HCT116 (cell line): ENCODE measurements at regions not wholly inside any gene's neighbourhood (a gene's known extent, or its start where the extent isn't known, plus 50 kb on each side); places are given as distances from the start of the nearest gene placed in this dataset.
"Not testable (repeated sequence)": the region's sequence is repeated elsewhere in the genome, so short reads cannot be mapped to it uniquely, and the experiment has no call there.

Source experiments
- ATAC-seq: fragments of 200-7000 bp; cut with Tn5 transposase; 2 replicates; pipeline ENCODE4 v1.9.1; 2020; ENCODE audit warnings: mild to moderate bottlenecking, moderate library complexity
- BruUV-seq: library from RNA; stranded (reverse); fragments of 400-500 nt; replicated peaks from 2 replicates; lab custom pipeline; 2021; lab: Mats Ljungman, UMichigan
- CTCF ChIA-PET: fragments of 300-600 bp; sonication (Branson Sonifier 250); formaldehyde crosslinking; loops from one replicate; lab custom pipeline; 2021; ENCODE audit warnings: antibody characterized with exemption; lab: Charles Lee
- POLR2A ChIA-PET: fragments of 300-600, 350-600 bp; sonication (Branson Sonifier 250); formaldehyde crosslinking; loops from one replicate; lab custom pipeline; 2021; ENCODE audit warnings: antibody characterized with exemption; lab: Charles Lee
- RAD21 ChIA-PET, 2 experiments: fragments of 300-600 bp; sonication (Branson Sonifier 250); formaldehyde crosslinking; loops; one replicate each; lab custom pipeline; 2023; ENCODE audit warnings: low total read pairs in 2 of 2; ENCODE audit not compliant: uncharacterized antibody in 2 of 2, unreplicated experiment in 2 of 2, low non-redundant PET in 1 of 2; lab: Charles Lee
- DNase-seq: peaks from one replicate; pipeline ENCODE4 v3.0.0-alpha.2; 2010; ENCODE audit warnings: low read depth, low spot score
- H2AFZ ChIP-seq: fragments of 200-600 bp; shearing (Covaris generic), sonication (generic); 2 replicates; pipeline ENCODE4 v1.6.1; 2017; ENCODE audit warnings: low read depth, mixed run types, mixed read lengths, antibody characterized with exemption, low read length; ENCODE audit not compliant: poor library complexity, severe bottlenecking
- H3K27ac ChIP-seq: 2 replicates; pipeline ENCODE4 v1.5.1; 2012; ENCODE audit warnings: low read depth, low read length
- H3K27me3 ChIP-seq: fragments of 200-600 bp; sonication (generic); 2 replicates; pipeline ENCODE4 v1.6.1; 2016; ENCODE audit warnings: mixed run types, low read length, mixed read lengths; ENCODE audit not compliant: insufficient read depth
- H3K36me3 ChIP-seq, 2 experiments: fragments of 200-500 bp in 1 of 2; fragments of 200-600 bp in 1 of 2; sonication (Bioruptor generic) in 1 of 2; sonication (generic) in 1 of 2; 2 replicates each; pipeline versions ENCODE4 v1.5.1 to v1.6.1; 2014 to 2016; ENCODE audit warnings: low read length in 2 of 2, inconsistent platforms in 1 of 2, mixed read lengths in 1 of 2, mixed run types in 1 of 2; ENCODE audit not compliant: insufficient read depth in 2 of 2, control insufficient read depth in 1 of 2
- H3K4me1 ChIP-seq, 2 experiments: fragments of 200-600 bp in 1 of 2; sonication (generic) in 1 of 2; 2 replicates each; pipeline versions ENCODE4 v1.5.1 to v1.6.1; 2012 to 2017; ENCODE audit warnings: low read length in 2 of 2, inconsistent platforms in 1 of 2, mild to moderate bottlenecking in 1 of 2, mixed read lengths in 1 of 2, mixed run types in 1 of 2, moderate library complexity in 1 of 2; ENCODE audit not compliant: insufficient read depth in 2 of 2, control insufficient read depth in 1 of 2
- H3K4me2 ChIP-seq: fragments of 200-600 bp; sonication (generic); 2 replicates; pipeline ENCODE4 v1.6.1; 2017; ENCODE audit warnings: mixed run types, low read length, mixed read lengths
- H3K4me3 ChIP-seq, 2 experiments: fragments of 200-600 bp in 1 of 2; sonication (generic) in 1 of 2; replicated peaks in 1 of 2; 2 replicates each; pipeline ENCODE4 v1.5.1; 2011 to 2016; ENCODE audit warnings: low read length in 2 of 2, control low read depth in 1 of 2, low read depth in 1 of 2, mild to moderate bottlenecking in 1 of 2, mixed read lengths in 1 of 2, mixed run types in 1 of 2
- H3K79me2 ChIP-seq: fragments of 200-600 bp; sonication (generic); 2 replicates; pipeline ENCODE4 v1.6.1; 2017; ENCODE audit warnings: mild to moderate bottlenecking, mixed run types, low read length, moderate library complexity, mixed read lengths; ENCODE audit not compliant: insufficient read depth
- H3K9ac ChIP-seq: fragments of 200-600 bp; sonication (generic); 2 replicates; pipeline ENCODE4 v1.6.1; 2016; ENCODE audit warnings: low read length, mixed read lengths
- H3K9me2 ChIP-seq: fragments of 200-600 bp; sonication (generic), shearing (Covaris generic); 2 replicates; pipeline ENCODE4 v1.6.1; 2017; ENCODE audit warnings: mixed run types, mild to moderate bottlenecking, moderate library complexity; ENCODE audit not compliant: insufficient read depth
- H3K9me3 ChIP-seq, 2 experiments: fragments of 200-500 bp in 1 of 2; fragments of 200-600 bp in 1 of 2; sonication (Bioruptor generic) in 1 of 2; sonication (generic) in 1 of 2; 2 replicates each; pipeline ENCODE4 v1.6.1; 2014 to 2017; ENCODE audit warnings: low read length in 2 of 2, mixed read lengths in 2 of 2, inconsistent platforms in 1 of 2, low read depth in 1 of 2, mild to moderate bottlenecking in 1 of 2, mixed run types in 1 of 2, moderate library complexity in 1 of 2; ENCODE audit not compliant: control insufficient read depth in 1 of 2, insufficient read depth in 1 of 2
- H4K20me1 ChIP-seq: fragments of 200-600 bp; sonication (generic), shearing (Covaris generic); 2 replicates; pipeline ENCODE4 v1.6.1; 2017; ENCODE audit warnings: mixed run types, mild to moderate bottlenecking, moderate library complexity; ENCODE audit not compliant: insufficient read depth
- CEBPB ChIP-seq: IDR thresholded peaks from 2 replicates; pipeline ENCODE4 v1.6.1; 2012; ENCODE audit warnings: low read depth
- EGR1 ChIP-seq: IDR thresholded peaks from 2 replicates; pipeline ENCODE4 v1.6.1; 2012; ENCODE audit warnings: low read depth
- ELF1 ChIP-seq: IDR thresholded peaks from 2 replicates; pipeline ENCODE4 v1.6.1; 2012; ENCODE audit warnings: low read depth, borderline replicate concordance
- POLR2A ChIP-seq: IDR thresholded peaks from 2 replicates; pipeline ENCODE4 v1.7.0; 2011; ENCODE audit warnings: borderline replicate concordance; ENCODE audit not compliant: insufficient read depth, insufficient read length; ENCODE audit errors: extremely low read depth
- POLR2AphosphoS5 ChIP-seq: IDR thresholded peaks from 2 replicates; pipeline ENCODE4 v1.6.1; 2011; ENCODE audit warnings: mild to moderate bottlenecking, low read depth, low read length, moderate library complexity
- SIN3A ChIP-seq: IDR thresholded peaks from 2 replicates; pipeline ENCODE4 v1.6.1; 2012; ENCODE audit warnings: low read depth
- SP1 ChIP-seq: IDR thresholded peaks from 2 replicates; pipeline ENCODE4 v1.6.1; 2012; ENCODE audit warnings: low read depth
- ZFX ChIP-seq: fragments of 450-650 bp; IDR thresholded peaks from 2 replicates; pipeline ENCODE4 v1.6.1; 2017
- ZNF274 ChIP-seq: fragments of 200-500 bp; sonication (Bioruptor generic); IDR thresholded peaks from 2 replicates; pipeline ENCODE4 v1.6.1; 2014; ENCODE audit warnings: mild to moderate bottlenecking, low read depth, low read length, inconsistent platforms
- intact Hi-C: fragments of 100-400 bp; cut with micrococcal nuclease; formaldehyde crosslinking; loops from 2 replicates; pipeline ENCODE4 v1.10.0; 2022
- TF ChIP-seq, protein P1 (sequence below), 3 experiments: fragments of 200-600 bp in 1 of 3; sonication (generic) in 1 of 3; IDR thresholded peaks in 2 of 3; conservative IDR thresholded peaks in 1 of 3; 2 replicates each; pipeline ENCODE4 v1.5.1; 2012 to 2017; ENCODE audit warnings: low read depth in 2 of 3, low read length in 2 of 3, antibody characterized with exemption in 1 of 3, borderline replicate concordance in 1 of 3, control low read depth in 1 of 3, mild to moderate bottlenecking in 1 of 3, mixed read lengths in 1 of 3, mixed run types in 1 of 3, moderate library complexity in 1 of 3; ENCODE audit not compliant: insufficient read depth in 1 of 3

DNA sequence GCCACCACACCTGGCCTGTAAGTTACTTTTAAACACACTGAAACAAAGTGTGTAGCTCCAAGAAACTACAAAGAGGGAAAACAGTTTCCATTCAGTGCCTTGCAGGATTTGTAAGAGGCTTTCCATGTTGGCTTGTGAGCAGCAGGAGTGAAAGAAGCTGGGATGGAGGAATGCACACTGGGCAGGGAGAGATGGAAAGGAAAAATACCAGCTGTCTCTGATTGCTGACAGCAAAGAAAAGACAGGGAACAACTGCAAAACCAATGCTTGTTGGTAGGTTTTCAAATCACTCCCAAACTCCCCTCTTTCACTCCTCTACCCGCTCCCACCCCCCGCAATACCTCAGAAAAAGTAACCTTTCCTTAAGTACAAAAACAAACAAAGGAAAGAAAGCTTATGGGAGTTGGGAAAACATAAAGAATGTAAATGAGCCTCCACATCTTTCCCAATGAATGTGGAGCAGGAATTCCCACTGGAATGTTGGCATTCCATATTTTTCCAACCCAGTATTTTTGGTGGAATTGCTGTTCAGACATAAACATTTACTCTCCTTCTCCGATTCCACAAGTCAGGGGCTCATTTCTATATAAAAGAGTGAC lies 166.1 kb downstream of the THBS2 start (continued):
- TF ChIP-seq POLR2AphosphoS5 (no peak), SP1 (no peak), ZFX (no peak), SIN3A (no peak), EGR1 (no peak), ELF1 (no peak), POLR2A (no peak), CEBPB (no peak), ZNF274 (no peak)
- TF ChIP-seq, protein P1, sequence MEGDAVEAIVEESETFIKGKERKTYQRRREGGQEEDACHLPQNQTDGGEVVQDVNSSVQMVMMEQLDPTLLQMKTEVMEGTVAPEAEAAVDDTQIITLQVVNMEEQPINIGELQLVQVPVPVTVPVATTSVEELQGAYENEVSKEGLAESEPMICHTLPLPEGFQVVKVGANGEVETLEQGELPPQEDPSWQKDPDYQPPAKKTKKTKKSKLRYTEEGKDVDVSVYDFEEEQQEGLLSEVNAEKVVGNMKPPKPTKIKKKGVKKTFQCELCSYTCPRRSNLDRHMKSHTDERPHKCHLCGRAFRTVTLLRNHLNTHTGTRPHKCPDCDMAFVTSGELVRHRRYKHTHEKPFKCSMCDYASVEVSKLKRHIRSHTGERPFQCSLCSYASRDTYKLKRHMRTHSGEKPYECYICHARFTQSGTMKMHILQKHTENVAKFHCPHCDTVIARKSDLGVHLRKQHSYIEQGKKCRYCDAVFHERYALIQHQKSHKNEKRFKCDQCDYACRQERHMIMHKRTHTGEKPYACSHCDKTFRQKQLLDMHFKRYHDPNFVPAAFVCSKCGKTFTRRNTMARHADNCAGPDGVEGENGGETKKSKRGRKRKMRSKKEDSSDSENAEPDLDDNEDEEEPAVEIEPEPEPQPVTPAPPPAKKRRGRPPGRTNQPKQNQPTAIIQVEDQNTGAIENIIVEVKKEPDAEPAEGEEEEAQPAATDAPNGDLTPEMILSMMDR (IDR thresholded peaks at IDR 0.05 in 2 of 3, conservative IDR thresholded peaks at IDR 0.05 in 1 of 3; ENCODE audit: borderline replicate concordance in 1 of 3, insufficient read depth in 1 of 3, low read depth in 2 of 3, low read length in 2 of 3) = no peak

DNA sequence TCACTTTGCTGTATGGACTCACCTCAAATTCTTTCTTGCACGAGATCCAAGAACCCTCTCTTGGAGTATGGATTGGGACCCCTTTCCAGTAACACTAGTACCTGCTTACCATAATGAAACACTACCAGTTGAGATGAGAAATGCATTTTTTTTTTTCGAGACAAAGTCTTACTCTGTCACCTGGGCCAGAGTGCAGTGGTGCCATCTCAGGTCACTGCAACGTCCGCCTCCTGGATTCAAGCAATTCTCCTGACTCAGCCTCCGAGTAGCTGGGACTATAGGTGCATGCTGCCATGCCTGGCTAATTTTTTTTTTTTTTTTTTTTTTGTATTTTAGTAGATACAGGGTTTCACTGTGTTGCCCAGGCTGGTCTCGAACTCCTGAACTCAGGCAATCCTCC lies 167.0 kb downstream of the THBS2 start:
- H3K9ac ChIP-seq, H3K4me2 ChIP-seq, BruUV-seq, POLR2A ChIA-PET, H3K27me3 ChIP-seq, CTCF ChIA-PET, H3K9me3 ChIP-seq, H3K79me2 ChIP-seq, intact Hi-C loops, H3K27ac ChIP-seq, H2AFZ ChIP-seq, ATAC-seq, H4K20me1 ChIP-seq, H3K4me3 ChIP-seq, H3K9me2 ChIP-seq, RAD21 ChIA-PET, H3K36me3 ChIP-seq, DNase-seq: not testable (repeated sequence)
- peaks cover 0 to 12% of the 10 kb centered on the region in 2 experiments; a peak in 1 of 4 replicates for H3K4me1 ChIP-seq
